IMR-90 (cell line): ENCODE measurements at regions not wholly inside any gene's neighbourhood (a gene's known extent, or its start where the extent isn't known, plus 50 kb on each side); places are given as distances from the start of the nearest gene placed in this dataset.

Experiments
- ATAC-seq: fragments of 200-7000 bp; cut with Tn5 transposase; 2 replicates; pipeline ENCODE4 v1.9.1; 2020; ENCODE audit warnings: low read depth, mild to moderate bottlenecking, moderate library complexity
- BruUV-seq: library from RNA; stranded (reverse); fragments of 400-500 nt; replicated peaks from 2 replicates; lab custom pipeline; 2021; lab: Mats Ljungman, UMichigan
- CTCF ChIA-PET: fragments of 300-600 bp; formaldehyde crosslinking; extraction: SDS; loops from one replicate; lab custom pipeline; 2021; ENCODE audit warnings: antibody characterized with exemption; lab: Yijun Ruan, JAX
- POLR2A ChIA-PET: fragments of 300-600 bp; sonication (Branson Sonifier 250); formaldehyde crosslinking; loops from one replicate; lab custom pipeline; 2022; ENCODE audit warnings: antibody characterized with exemption; ENCODE audit not compliant: unreplicated experiment; lab: Charles Lee
- DNase-seq: peaks from one replicate; pipeline ENCODE4 v3.0.0; 2013
- H2AFZ ChIP-seq: replicated peaks from 2 replicates; pipeline ENCODE3; 2013; ENCODE audit warnings: low read length, mild to moderate bottlenecking; ENCODE audit not compliant: poor library complexity
- H2AK5ac ChIP-seq: 2 replicates; pipeline ENCODE4 v1.6.1; 2013; ENCODE audit warnings: low read depth, low read length, inconsistent platforms
- H2AK9ac ChIP-seq: replicated peaks from 2 replicates; pipeline ENCODE3; 2013; ENCODE audit warnings: mild to moderate bottlenecking, low read depth, low read length, moderate library complexity; ENCODE audit not compliant: poor library complexity
- H2BK120ac ChIP-seq: 2 replicates; pipeline ENCODE4 v1.6.1; 2013; ENCODE audit warnings: low read depth, low read length, inconsistent platforms
- H2BK15ac ChIP-seq: 3 replicates; pipeline ENCODE4 v1.6.1; 2013; ENCODE audit warnings: low read depth, low read length, inconsistent platforms
- H2BK20ac ChIP-seq: 2 replicates; pipeline ENCODE4 v1.6.1; 2013; ENCODE audit warnings: low read depth, mild to moderate bottlenecking, inconsistent platforms, low read length, moderate library complexity
- H2BK5ac ChIP-seq: 2 replicates; pipeline ENCODE4 v1.6.1; 2013; ENCODE audit warnings: mild to moderate bottlenecking, low read depth, low read length, inconsistent platforms; ENCODE audit not compliant: poor library complexity, severe bottlenecking
- H3K14ac ChIP-seq: replicated peaks from 2 replicates; pipeline ENCODE4 v1.6.1; 2013; ENCODE audit warnings: low read depth, low read length, inconsistent platforms
- H3K18ac ChIP-seq: 2 replicates; pipeline ENCODE4 v1.6.1; 2013; ENCODE audit warnings: low read depth, low read length, control low read depth
- H3K23ac ChIP-seq: 2 replicates; pipeline ENCODE4 v1.6.1; 2013; ENCODE audit warnings: low read depth, low read length, inconsistent platforms
- H3K27ac ChIP-seq: 2 replicates; pipeline ENCODE4 v1.5.1; 2013; ENCODE audit warnings: mild to moderate bottlenecking, control low read depth, low read length; ENCODE audit not compliant: insufficient read depth
- H3K27me3 ChIP-seq: 2 replicates; pipeline ENCODE4 v1.6.1; 2013; ENCODE audit warnings: low read length; ENCODE audit not compliant: control insufficient read depth, insufficient read depth
- H3K36me3 ChIP-seq: 2 replicates; pipeline ENCODE4 v1.6.1; 2013; ENCODE audit warnings: low read length, mixed read lengths; ENCODE audit not compliant: control insufficient read depth, insufficient read depth
- H3K4ac ChIP-seq: 2 replicates; pipeline ENCODE4 v1.6.1; 2013; ENCODE audit warnings: low read depth, low read length, inconsistent platforms
- H3K4me1 ChIP-seq: 2 replicates; pipeline ENCODE4 v1.6.1; 2013; ENCODE audit warnings: low read length, mixed read lengths; ENCODE audit not compliant: control insufficient read depth, insufficient read depth
- H3K4me2 ChIP-seq: 2 replicates; pipeline ENCODE4 v1.6.1; 2013; ENCODE audit warnings: low read depth, mild to moderate bottlenecking, control low read depth, low read length, moderate library complexity
- H3K4me3 ChIP-seq: 2 replicates; pipeline ENCODE4 v1.5.1; 2013; ENCODE audit warnings: low read depth, mild to moderate bottlenecking, control low read depth, low read length, moderate library complexity; ENCODE audit not compliant: insufficient read depth
- H3K56ac ChIP-seq: 2 replicates; pipeline ENCODE4 v1.6.1; 2013; ENCODE audit warnings: low read length, inconsistent platforms; ENCODE audit not compliant: insufficient read depth; ENCODE audit errors: extremely low read depth
- H3K79me1 ChIP-seq, 2 experiments: 2 replicates each; pipeline ENCODE4 v1.6.1; 2013; ENCODE audit warnings: low read length in 2 of 2, inconsistent platforms in 1 of 2, low read depth in 1 of 2
- H3K9ac ChIP-seq: 2 replicates; pipeline ENCODE4 v1.6.1; 2013; ENCODE audit warnings: low read depth, low read length, control low read depth
- H3K9me1 ChIP-seq: 2 replicates; pipeline ENCODE4 v1.6.1; 2013; ENCODE audit warnings: low read length, inconsistent platforms; ENCODE audit not compliant: insufficient read depth
- H3K9me3 ChIP-seq: 2 replicates; pipeline ENCODE4 v1.6.1; 2013; ENCODE audit warnings: low read length; ENCODE audit not compliant: control insufficient read depth, insufficient read depth
- H4K20me1 ChIP-seq: 2 replicates; pipeline ENCODE4 v1.6.1; 2013; ENCODE audit warnings: low read length, inconsistent platforms; ENCODE audit not compliant: insufficient read depth
- H4K5ac ChIP-seq: 2 replicates; pipeline ENCODE4 v1.6.1; 2013; ENCODE audit warnings: mild to moderate bottlenecking, low read depth, low read length, control low read depth
- H4K8ac ChIP-seq, 2 experiments: 2 replicates each; pipeline ENCODE4 v1.6.1; 2013; ENCODE audit warnings: low read depth in 2 of 2, low read length in 2 of 2, control low read depth in 1 of 2, inconsistent platforms in 1 of 2
- H4K91ac ChIP-seq: 2 replicates; pipeline ENCODE4 v1.6.1; 2013; ENCODE audit warnings: low read depth, low read length, inconsistent platforms; ENCODE audit not compliant: insufficient read depth
- BHLHE40 ChIP-seq: fragments of 150-350 bp; IDR thresholded peaks from 2 replicates; pipeline ENCODE4 v1.6.1; 2016; ENCODE audit warnings: mild to moderate bottlenecking, low read depth, low read length
- CEBPB ChIP-seq: IDR thresholded peaks from 2 replicates; pipeline ENCODE4 v1.6.1; 2012; ENCODE audit warnings: low read depth, low read length, improper control_type of control experiment
- CHD1 ChIP-seq: IDR thresholded peaks from 2 replicates; pipeline ENCODE4 v1.6.1; 2012; ENCODE audit warnings: low read depth, low read length, improper control_type of control experiment
- FOS ChIP-seq: fragments of 150-350 bp; IDR thresholded peaks from 2 replicates; pipeline ENCODE4 v1.6.1; 2016; ENCODE audit warnings: low read depth, low read length
- MAFK ChIP-seq: IDR thresholded peaks from 2 replicates; pipeline ENCODE4 v1.6.1; 2012; ENCODE audit warnings: low read depth, low read length, improper control_type of control experiment
- MXI1 ChIP-seq: IDR thresholded peaks from 2 replicates; pipeline ENCODE4 v1.6.1; 2012; ENCODE audit warnings: low read depth, mild to moderate bottlenecking, low read length, moderate library complexity, borderline replicate concordance
- RAD21 ChIP-seq: IDR thresholded peaks from 2 replicates; pipeline ENCODE4 v1.6.1; 2012; ENCODE audit warnings: low read length, improper control_type of control experiment
- RFX5 ChIP-seq: IDR thresholded peaks from 2 replicates; pipeline ENCODE4 v1.8.0; 2012; ENCODE audit warnings: low read depth, mild to moderate bottlenecking, low read length, moderate library complexity
- SMC3 ChIP-seq: fragments of 150-350 bp; IDR thresholded peaks from 2 replicates; pipeline ENCODE4 v1.6.1; 2016; ENCODE audit warnings: low read depth, mild to moderate bottlenecking, antibody characterized with exemption, low read length, moderate library complexity
- dilution Hi-C: fragments of 300-500 bp; cut with HindIII; formaldehyde crosslinking; loops from one replicate; pipeline ENCODE4 v1.14.3; 2018; ENCODE audit warnings: low sequenced_read_pairs; ENCODE audit not compliant: unreplicated experiment
- in situ Hi-C: fragments of 300-500 bp; cut with MboI; formaldehyde crosslinking; loops from 3 replicates; pipeline ENCODE4 v1.14.3; 2019; ENCODE audit warnings: low sequenced_read_pairs, inconsistent platforms, mixed read lengths
- intact Hi-C: fragments of 100-400 bp; cut with micrococcal nuclease; formaldehyde crosslinking; loops from 2 replicates; pipeline ENCODE4 v1.10.0; 2022
- TF ChIP-seq, protein P1 (sequence below): fragments of 150-350 bp; IDR thresholded peaks from 2 replicates; pipeline ENCODE4 v1.6.1; 2016; ENCODE audit warnings: low read depth, mild to moderate bottlenecking, low read length, moderate library complexity, borderline replicate concordance
- TF ChIP-seq, protein P2 (sequence below): conservative IDR thresholded peaks from 2 replicates; pipeline ENCODE4 v1.5.1; 2012; ENCODE audit warnings: mild to moderate bottlenecking, low read depth, low read length, improper control_type of control experiment

DNA sequence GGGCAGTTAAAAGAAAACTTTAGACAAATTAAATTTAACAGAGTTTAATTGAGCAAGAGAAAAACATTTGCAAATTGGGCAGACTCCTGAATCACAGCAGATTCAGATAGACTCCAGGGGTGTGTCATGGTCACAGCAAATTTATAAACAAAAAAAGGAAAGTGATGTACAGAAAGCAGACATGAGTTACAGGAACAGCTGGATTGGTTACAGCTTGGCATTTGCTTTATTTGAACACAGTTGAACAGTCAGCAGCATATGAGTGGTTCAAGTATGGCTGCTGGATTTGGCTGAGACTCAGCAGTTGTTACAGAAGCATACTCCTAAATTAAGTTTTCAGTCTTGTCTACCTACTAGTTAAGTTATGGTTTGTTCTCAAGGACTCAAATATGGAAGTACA, 82.3 kb upstream of the NYAP2 start:
- TF ChIP-seq CHD1 (no peak), CEBPB (no peak), RAD21 (no peak), MXI1 (no peak), BHLHE40 (no peak), MAFK (no peak), RFX5 (no peak), SMC3 (no peak), FOS (no peak)
- TF ChIP-seq, protein P1, sequence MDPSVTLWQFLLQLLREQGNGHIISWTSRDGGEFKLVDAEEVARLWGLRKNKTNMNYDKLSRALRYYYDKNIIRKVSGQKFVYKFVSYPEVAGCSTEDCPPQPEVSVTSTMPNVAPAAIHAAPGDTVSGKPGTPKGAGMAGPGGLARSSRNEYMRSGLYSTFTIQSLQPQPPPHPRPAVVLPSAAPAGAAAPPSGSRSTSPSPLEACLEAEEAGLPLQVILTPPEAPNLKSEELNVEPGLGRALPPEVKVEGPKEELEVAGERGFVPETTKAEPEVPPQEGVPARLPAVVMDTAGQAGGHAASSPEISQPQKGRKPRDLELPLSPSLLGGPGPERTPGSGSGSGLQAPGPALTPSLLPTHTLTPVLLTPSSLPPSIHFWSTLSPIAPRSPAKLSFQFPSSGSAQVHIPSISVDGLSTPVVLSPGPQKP: no peak
- TF ChIP-seq, protein P2, sequence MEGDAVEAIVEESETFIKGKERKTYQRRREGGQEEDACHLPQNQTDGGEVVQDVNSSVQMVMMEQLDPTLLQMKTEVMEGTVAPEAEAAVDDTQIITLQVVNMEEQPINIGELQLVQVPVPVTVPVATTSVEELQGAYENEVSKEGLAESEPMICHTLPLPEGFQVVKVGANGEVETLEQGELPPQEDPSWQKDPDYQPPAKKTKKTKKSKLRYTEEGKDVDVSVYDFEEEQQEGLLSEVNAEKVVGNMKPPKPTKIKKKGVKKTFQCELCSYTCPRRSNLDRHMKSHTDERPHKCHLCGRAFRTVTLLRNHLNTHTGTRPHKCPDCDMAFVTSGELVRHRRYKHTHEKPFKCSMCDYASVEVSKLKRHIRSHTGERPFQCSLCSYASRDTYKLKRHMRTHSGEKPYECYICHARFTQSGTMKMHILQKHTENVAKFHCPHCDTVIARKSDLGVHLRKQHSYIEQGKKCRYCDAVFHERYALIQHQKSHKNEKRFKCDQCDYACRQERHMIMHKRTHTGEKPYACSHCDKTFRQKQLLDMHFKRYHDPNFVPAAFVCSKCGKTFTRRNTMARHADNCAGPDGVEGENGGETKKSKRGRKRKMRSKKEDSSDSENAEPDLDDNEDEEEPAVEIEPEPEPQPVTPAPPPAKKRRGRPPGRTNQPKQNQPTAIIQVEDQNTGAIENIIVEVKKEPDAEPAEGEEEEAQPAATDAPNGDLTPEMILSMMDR: no peak
- Histone ChIP-seq H2AK9ac (no peak overlapping the region), H2BK20ac (no peak overlapping the region), H3K4me2 (no peak overlapping the region), H3K14ac (no peak overlapping the region), H4K91ac (no peak overlapping the region), H3K56ac (no peak overlapping the region), H2AFZ (no peak overlapping the region), H3K4ac (no peak overlapping the region), H3K27ac (no peak overlapping the region), H4K20me1 (no peaks in the 10 kb centered on the region), H2AK5ac (no peak overlapping the region), H3K18ac (no peak overlapping the region), H3K4me3 (no peak overlapping the region), H4K5ac (no peak overlapping the region), H3K9ac (no peak overlapping the region), H3K9me1 (no peaks in the 10 kb centered on the region), H3K27me3 (no peaks in the 10 kb centered on the region; the same call in 1 of the 2 replicates), H3K23ac (no peak overlapping the region), H2BK120ac (no peak overlapping the region), H3K36me3 (no peaks in the 10 kb centered on the region), H3K4me1 (no peaks in the 10 kb centered on the region), H2BK15ac (no peak overlapping the region), H3K9me3 (peaks cover 3% of the 10 kb centered on the region), H4K8ac (no peak overlapping the region), H2BK5ac (no peak overlapping the region), H3K79me1 (no peaks in the 10 kb centered on the region)
- no peak for ATAC-seq
- no TSS peak for BruUV-seq
- CTCF ChIA-PET: interaction anchor here (0.6 to 0.7 kb wide), 2 partner anchors 11 to 343 kb away, joined by 3 to 5 read pairs; no protein-coding TSS in a partner anchor
- POLR2A ChIA-PET: no interaction called here
- DNase-seq: no peak
- intact Hi-C loops (no loop called here), dilution Hi-C loops (no loop called here), in situ Hi-C loops (no loop called here)
